IPS-20b (cell line): ENCODE measurements at regions not wholly inside any gene's neighbourhood (a gene's known extent, or its start where the extent isn't known, plus 50 kb on each side); places are given as distances from the start of the nearest gene placed in this dataset.
"Not testable (repeated sequence)": the region's sequence is repeated elsewhere in the genome, so short reads cannot be mapped to it uniquely, and the experiment has no call there.

Experiments used
- H3K27ac ChIP-seq: one replicate; pipeline ENCODE4 v1.5.1; 2013; ENCODE audit warnings: low read length
- H3K27me3 ChIP-seq: 2 replicates; pipeline ENCODE4 v1.6.1; 2013; ENCODE audit warnings: mild to moderate bottlenecking, low read length, inconsistent platforms; ENCODE audit not compliant: insufficient read depth
- H3K36me3 ChIP-seq: 2 replicates; pipeline ENCODE4 v1.6.1; 2013; ENCODE audit warnings: low read depth, mild to moderate bottlenecking, inconsistent platforms, low read length, moderate library complexity; ENCODE audit not compliant: insufficient read depth
- H3K4me1 ChIP-seq: 2 replicates; pipeline ENCODE4 v1.6.1; 2013; ENCODE audit warnings: mild to moderate bottlenecking, control low read depth, inconsistent platforms, low read length, moderate library complexity; ENCODE audit not compliant: insufficient read depth
- H3K4me3 ChIP-seq: 2 replicates; pipeline ENCODE4 v1.5.1; 2013; ENCODE audit warnings: mild to moderate bottlenecking, low read length, inconsistent platforms
- H3K9ac ChIP-seq: 2 replicates; pipeline ENCODE4 v1.6.1; 2013; ENCODE audit warnings: low read depth, mild to moderate bottlenecking, inconsistent platforms, low read length, moderate library complexity
- H3K9me3 ChIP-seq: 2 replicates; pipeline ENCODE4 v1.6.1; 2013; ENCODE audit warnings: mild to moderate bottlenecking, low read depth, low read length, inconsistent platforms; ENCODE audit not compliant: insufficient read depth

GRCh38 chr1:105243969-105244368, 1494.3 kb downstream of the AMY1C start:
- H3K4me1 ChIP-seq = no peaks in the 10 kb centered on the region
- H3K27ac ChIP-seq = no peak overlapping the region
- H3K27me3 ChIP-seq = no peaks in the 10 kb centered on the region
- no peak overlapping the region for H3K9ac ChIP-seq
- H3K4me3 ChIP-seq = no peak overlapping the region
- no peaks in the 10 kb centered on the region for H3K36me3 ChIP-seq
- no peaks in the 10 kb centered on the region for H3K9me3 ChIP-seq

GRCh38 chr1:105254906-105255305, 1505.2 kb downstream of the AMY1C start:
- Histone ChIP-seq H3K27ac (no peak overlapping the region), H3K9ac (no peak overlapping the region), H3K36me3 (no peaks in the 10 kb centered on the region), H3K27me3 (no peaks in the 10 kb centered on the region), H3K4me1 (no peaks in the 10 kb centered on the region), H3K4me3 (no peak overlapping the region), H3K9me3 (no peaks in the 10 kb centered on the region)

GRCh38 chr1:105260001-105260400, 1510.3 kb downstream of the AMY1C start:
- Histone ChIP-seq H3K9ac (no peak overlapping the region), H3K27ac (no peak overlapping the region)

GRCh38 chr1:105270966-105271365, 1521.3 kb downstream of the AMY1C start:
- Histone ChIP-seq H3K36me3 (no peaks in the 10 kb centered on the region), H3K4me3 (no peak overlapping the region), H3K27ac (no peak overlapping the region), H3K4me1 (no peaks in the 10 kb centered on the region), H3K9ac (no peak overlapping the region), H3K9me3 (no peaks in the 10 kb centered on the region), H3K27me3 (no peaks in the 10 kb centered on the region)

More at GRCh38 chr1:105260001-105260400, 1510.3 kb downstream of the AMY1C start:
- Histone ChIP-seq H3K36me3 (no peaks in the 10 kb centered on the region), H3K4me3 (no peak overlapping the region), H3K4me1 (no peaks in the 10 kb centered on the region), H3K27me3 (no peaks in the 10 kb centered on the region), H3K9me3 (0 out of 2 replicates have a peak, but pooled peaks cover 9% of the 10 kb centered on the region)

- not testable (repeated sequence) for H3K9me3 ChIP-seq, H3K4me1 ChIP-seq, H3K36me3 ChIP-seq, H3K27ac ChIP-seq, H3K4me3 ChIP-seq, H3K9ac ChIP-seq, H3K27me3 ChIP-seq
These were observed 1522.7 kb downstream of the AMY1C start for GRCh38 chr1:105272376-105272775.

GRCh38 chr1:105294838-105295237, 1545.1 kb downstream of the AMY1C start:
- no peaks in the 10 kb centered on the region for H3K27me3 ChIP-seq
- no peak overlapping the region for H3K27ac ChIP-seq
- H3K36me3 ChIP-seq = no peaks in the 10 kb centered on the region
- H3K9ac ChIP-seq = no peak overlapping the region
- no peaks in the 10 kb centered on the region for H3K4me1 ChIP-seq
- H3K4me3 ChIP-seq = no peak overlapping the region
- no peaks in the 10 kb centered on the region for H3K9me3 ChIP-seq

GRCh38 chr1:105310063-105310462, 1560.4 kb downstream of the AMY1C start:
- no peaks in the 10 kb centered on the region for H3K9me3 ChIP-seq
- H3K27ac ChIP-seq = no peak overlapping the region
- no peaks in the 10 kb centered on the region for H3K4me1 ChIP-seq
- H3K27me3 ChIP-seq = no peaks in the 10 kb centered on the region
- no peak overlapping the region for H3K9ac ChIP-seq
- no peaks in the 10 kb centered on the region for H3K36me3 ChIP-seq
- no peak overlapping the region for H3K4me3 ChIP-seq

- H3K27me3 ChIP-seq = no peaks in the 10 kb centered on the region
- no peaks in the 10 kb centered on the region; the same call in none of the 2 replicates for H3K9me3 ChIP-seq
- no peaks in the 10 kb centered on the region for H3K4me1 ChIP-seq
- H3K9ac ChIP-seq = no peak overlapping the region
- H3K36me3 ChIP-seq = no peaks in the 10 kb centered on the region
- H3K27ac ChIP-seq = no peak overlapping the region
- no peak overlapping the region for H3K4me3 ChIP-seq
These were observed 1568.3 kb downstream of the AMY1C start for GRCh38 chr1:105317976-105318375.

GRCh38 chr1:105326886-105327285, 1577.2 kb downstream of the AMY1C start:
- H3K9me3 ChIP-seq = no peaks in the 10 kb centered on the region; the same call in 1 of the 2 replicates
- H3K4me3 ChIP-seq = no peak overlapping the region

GRCh38 chr1:105337420-105337819, 1587.7 kb downstream of the AMY1C start:
- no peak overlapping the region for H3K4me3 ChIP-seq
- H3K27me3 ChIP-seq = no peaks in the 10 kb centered on the region
- H3K9me3 ChIP-seq = no peaks in the 10 kb centered on the region
- no peaks in the 10 kb centered on the region for H3K4me1 ChIP-seq
- no peak overlapping the region for H3K27ac ChIP-seq
- H3K36me3 ChIP-seq = no peaks in the 10 kb centered on the region
- H3K9ac ChIP-seq = no peak overlapping the region

More at GRCh38 chr1:105326886-105327285, 1577.2 kb downstream of the AMY1C start:
- H3K9ac ChIP-seq = no peak overlapping the region
- no peaks in the 10 kb centered on the region for H3K36me3 ChIP-seq
- no peak overlapping the region for H3K27ac ChIP-seq
- no peaks in the 10 kb centered on the region for H3K4me1 ChIP-seq
- no peaks in the 10 kb centered on the region for H3K27me3 ChIP-seq

- no peak overlapping the region for H3K27ac ChIP-seq
- no peaks in the 10 kb centered on the region for H3K27me3 ChIP-seq
- no peak overlapping the region for H3K9ac ChIP-seq
- H3K4me1 ChIP-seq = no peaks in the 10 kb centered on the region
- H3K4me3 ChIP-seq = no peak overlapping the region
- H3K9me3 ChIP-seq = peaks cover 4% of the 10 kb centered on the region; the same call in 1 of the 2 replicates
- no peaks in the 10 kb centered on the region for H3K36me3 ChIP-seq
These were observed 1593.6 kb downstream of the AMY1C start for GRCh38 chr1:105343317-105343716.

GRCh38 chr1:105359457-105359856, 1609.8 kb downstream of the AMY1C start:
- H3K4me1 ChIP-seq = peaks cover 2% of the 10 kb centered on the region; the same call in 1 of the 2 replicates
- H3K9me3 ChIP-seq = peaks cover 5% of the 10 kb centered on the region; the same call in 1 of the 2 replicates
- H3K36me3 ChIP-seq = no peaks in the 10 kb centered on the region
- H3K4me3 ChIP-seq = no peak overlapping the region
- H3K27me3 ChIP-seq = no peaks in the 10 kb centered on the region
- H3K9ac ChIP-seq = no peak overlapping the region
- no peak overlapping the region for H3K27ac ChIP-seq
